HG02678 (cell line): ENCODE measurements at regions not wholly inside any gene's neighbourhood (a gene's known extent, or its start where the extent isn't known, plus 50 kb on each side); places are given as distances from the start of the nearest gene placed in this dataset.

Experiments used
- ATAC-seq: cut with Tn5 transposase; IDR thresholded peaks from one replicate; pipeline ENCODE4 v1.9.1; 2021; ENCODE audit warnings: mild to moderate bottlenecking, moderate library complexity; ENCODE audit not compliant: unreplicated experiment

DNA sequence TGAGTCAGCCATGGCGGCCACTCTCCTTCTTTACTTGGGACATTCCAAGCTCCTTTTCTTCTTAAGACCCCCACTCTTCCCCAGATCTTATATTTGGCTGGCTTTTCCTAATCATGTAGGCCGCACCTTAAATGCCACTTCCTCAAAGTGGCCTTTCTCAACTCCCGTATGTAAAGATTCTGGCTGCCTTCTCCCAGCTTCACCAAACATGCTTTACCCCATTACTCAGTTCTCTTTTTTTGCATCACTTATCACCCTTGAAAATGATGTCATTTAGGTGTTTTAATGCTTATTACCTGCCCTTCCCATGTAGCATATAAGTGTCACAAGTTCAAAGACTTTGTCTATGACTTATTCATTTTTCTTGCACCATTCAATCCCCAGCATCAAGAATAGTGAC is 810.1 kb upstream of the CELF2 start:
- no peak for ATAC-seq

DNA sequence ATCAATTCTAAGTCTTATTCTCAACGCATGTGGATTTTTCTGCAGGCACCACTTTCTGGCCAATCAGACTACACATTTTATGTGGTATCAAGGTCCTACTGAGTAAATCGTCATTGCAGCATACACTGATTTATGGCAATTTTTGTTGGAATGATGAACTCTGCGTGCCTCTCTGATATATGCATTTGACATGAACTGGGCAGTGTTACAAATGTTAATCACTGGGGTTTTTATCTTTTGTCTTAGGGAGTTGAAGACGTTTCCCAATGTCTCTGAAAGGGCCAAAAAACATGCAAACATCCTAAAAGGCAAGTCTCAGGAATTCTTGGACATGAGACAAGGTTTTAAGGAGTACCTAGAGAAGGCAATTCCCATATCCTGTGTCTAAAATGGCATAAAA is 809.5 kb upstream of the CELF2 start:
- ATAC-seq, result no peak

DNA sequence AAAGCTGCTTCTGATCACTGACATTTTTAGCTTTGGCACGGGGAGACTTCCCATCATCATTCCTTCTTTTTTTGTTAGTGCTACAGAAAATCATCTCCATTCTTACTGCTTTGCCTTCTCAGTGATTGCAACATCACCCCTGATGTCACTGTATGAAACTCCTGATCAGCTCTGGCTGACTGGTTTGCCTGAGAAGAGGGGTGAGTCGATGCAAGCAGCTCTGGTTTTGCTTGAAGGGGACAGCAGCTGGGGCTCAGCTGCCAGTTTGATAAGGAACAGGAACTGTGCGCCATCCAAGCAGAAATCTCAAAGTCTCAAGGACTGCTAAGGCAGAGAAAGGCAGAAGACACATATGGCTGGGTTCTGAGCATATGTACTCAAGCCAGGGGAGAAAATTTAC is 808.5 kb upstream of the CELF2 start:
- ATAC-seq, result no peak

DNA sequence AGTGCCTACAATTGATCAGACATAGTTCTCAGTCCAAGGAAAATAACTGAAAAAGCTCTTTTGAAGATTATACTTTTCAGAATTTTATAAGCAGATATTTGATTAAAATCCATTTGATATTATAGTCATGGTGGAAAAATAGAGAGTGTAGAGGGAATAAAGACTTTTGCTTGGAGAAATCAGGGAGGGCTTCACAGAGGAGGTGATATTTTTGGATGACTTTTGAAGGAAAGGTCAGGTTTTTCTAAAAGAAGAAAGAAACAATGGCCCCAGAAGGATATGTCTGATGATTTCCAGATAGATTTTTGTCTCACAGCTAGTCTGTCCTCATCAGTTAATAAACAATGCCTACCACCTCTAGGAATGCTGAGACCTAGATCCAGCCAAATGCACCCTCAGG is 806.3 kb upstream of the CELF2 start:
- no peak for ATAC-seq

DNA sequence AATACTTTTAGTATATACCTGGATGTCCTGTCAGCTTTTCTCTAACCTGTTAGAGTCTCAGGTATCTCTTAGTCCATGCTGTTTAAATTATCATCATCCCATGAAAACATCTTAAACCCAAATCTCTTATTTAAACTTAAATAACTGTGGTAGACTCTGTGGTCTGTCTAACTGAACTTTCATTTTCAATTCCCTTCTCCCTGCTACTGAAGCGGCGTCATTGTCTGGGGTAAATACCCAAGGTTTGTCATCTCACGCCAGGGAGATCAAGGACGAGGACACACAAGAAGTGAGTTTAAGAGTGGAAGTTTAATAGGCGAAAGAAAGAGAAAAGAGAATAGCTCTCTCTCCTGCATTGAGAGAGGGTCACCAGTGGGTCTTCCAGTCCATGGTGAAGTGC is 804.4 kb upstream of the CELF2 start:
- ATAC-seq, result no peak

DNA sequence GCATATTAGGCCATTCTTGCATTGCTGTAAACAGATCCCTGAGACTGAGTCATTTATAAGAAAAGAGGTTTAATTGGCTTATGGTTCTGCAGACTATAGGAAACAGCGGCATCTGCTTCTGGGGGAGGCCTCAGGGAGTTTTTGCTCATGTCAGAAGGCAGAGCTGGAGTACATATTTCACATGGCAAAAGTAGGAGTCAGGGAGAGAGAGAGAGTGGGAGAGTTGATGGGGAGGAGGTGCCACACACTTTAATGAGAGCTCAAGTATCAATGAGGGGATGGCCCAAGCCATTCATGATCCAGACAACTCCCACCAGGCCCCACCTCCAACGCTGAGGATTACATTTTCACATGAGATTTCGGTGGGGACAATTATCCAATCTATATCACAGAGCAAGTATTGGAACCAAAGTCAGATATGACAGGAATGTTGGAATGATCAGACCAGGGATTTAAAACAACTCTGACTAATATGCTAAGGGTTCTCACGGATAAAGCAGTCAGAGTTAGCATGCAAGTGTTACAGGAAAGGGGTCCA is 795.3 kb upstream of the CELF2 start:
- no peak for ATAC-seq

DNA sequence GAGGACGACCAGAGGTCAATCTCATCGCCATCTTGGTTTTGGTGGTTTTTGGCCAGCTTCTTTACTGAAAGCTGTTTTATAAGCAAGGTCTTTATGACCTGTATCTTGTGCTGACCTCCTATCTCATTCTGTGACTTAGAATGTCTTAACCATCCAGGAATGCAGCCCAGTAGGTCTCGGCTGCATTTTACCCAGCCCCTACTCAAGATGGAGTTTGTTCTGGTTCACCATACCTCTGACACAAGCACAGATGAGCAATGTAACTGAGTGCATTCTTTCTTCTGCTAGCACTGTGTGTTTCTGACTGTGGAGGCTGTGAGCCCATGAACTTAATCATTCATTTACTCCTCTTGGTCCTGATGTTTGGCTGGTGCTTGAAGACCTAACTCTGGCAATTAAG is 794.5 kb upstream of the CELF2 start:
- ATAC-seq, result no peak

DNA sequence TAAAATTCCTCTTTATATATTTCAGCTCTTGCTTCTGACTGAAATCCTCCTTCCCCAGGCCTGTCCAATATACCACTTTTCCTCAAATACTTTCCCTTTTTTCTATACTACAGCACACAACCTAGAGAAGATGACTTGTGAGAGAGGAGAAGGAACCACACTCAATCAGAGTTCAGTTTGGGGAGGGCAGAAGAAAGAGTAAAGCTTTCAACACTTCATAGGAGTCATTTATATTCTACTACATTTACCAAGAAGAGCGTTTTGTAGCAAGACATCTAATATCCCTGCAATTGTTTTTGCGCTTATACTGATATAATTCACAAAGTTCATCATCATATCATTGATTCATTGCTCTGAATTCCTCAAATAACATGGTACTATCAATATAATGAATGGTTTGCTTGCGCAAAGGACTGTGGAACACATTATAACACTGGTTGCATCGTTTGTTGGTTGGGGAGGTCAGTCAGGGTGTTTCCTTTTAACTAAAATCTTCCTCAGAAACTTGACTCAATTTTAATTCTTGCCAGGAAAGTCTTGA is 792.5 kb upstream of the CELF2 start:
- no peak for ATAC-seq

DNA sequence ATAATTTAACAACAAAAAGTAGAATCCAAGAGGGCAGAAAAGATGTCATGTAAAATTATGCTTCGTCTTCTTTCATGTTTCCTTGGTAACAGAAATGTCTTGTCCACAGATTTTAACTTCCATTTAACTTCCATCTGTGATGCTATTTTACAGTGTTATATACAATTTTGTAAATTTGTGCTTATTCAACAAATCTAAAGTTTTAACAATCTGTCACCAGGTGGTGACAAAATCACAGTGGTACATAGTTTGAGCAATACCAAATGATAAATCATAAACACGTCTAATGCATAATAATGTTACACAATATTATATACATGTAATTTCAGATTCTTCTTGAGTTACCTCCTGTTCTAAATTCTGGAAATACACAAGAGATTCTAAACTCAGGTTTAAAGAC is 784.4 kb upstream of the CELF2 start:
- ATAC-seq, result no peak

DNA sequence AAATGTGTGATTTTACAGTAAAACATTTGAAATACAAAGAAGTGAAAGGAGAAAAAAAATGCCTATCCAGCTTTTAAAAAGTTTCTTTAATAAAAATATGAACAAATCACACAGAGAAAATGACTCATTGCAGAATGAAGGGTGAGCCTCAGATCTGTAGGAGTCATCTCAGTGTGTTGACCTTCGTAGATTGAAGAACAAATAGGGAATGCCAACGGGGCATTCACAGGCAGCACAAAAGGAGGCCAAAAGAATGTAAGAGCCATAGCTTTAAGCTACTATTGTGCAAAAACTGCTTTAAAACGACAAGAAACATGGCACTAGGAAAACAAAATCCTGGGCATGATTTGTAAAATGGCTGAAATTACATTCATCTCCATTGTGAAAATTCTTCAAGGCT is 782.7 kb upstream of the CELF2 start:
- ATAC-seq, result no peak

DNA sequence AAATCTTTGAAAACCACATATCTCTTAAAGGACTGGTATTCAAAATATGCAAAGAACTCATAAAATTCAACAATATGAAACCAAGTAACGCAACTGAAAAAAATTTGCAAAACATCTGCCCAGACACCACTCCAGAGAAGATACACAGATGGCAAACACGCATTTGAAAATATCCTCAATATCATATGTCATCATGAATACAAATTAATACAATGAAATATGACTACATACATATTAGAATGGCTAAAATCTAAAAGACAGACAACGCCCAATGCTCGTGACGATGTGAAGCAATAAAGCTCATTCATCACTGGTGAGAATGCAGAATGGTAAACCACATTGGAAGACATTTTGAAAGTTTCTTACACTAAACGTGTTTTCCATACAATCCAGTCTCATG is 770.1 kb upstream of the CELF2 start:
- no peak for ATAC-seq

DNA sequence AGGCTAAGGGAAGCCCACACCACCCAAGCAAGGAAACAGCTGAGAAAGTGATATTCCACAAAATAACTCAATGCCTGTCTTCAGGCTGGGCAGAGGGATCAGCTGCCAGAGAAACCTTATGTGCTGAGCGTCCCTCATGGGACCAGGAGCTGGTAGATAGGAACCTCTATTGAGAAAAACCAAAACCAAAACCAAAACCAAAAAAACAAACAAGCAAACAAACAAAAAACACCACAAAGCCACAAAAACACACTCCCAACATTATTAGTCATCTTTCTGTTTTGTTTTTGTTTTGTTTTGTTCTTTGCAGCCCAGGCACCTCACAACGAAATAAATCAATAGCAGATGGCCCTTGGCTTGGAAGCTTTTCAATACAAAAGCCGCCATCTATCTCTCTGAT is 760.8 kb upstream of the CELF2 start:
- ATAC-seq, result no peak

DNA sequence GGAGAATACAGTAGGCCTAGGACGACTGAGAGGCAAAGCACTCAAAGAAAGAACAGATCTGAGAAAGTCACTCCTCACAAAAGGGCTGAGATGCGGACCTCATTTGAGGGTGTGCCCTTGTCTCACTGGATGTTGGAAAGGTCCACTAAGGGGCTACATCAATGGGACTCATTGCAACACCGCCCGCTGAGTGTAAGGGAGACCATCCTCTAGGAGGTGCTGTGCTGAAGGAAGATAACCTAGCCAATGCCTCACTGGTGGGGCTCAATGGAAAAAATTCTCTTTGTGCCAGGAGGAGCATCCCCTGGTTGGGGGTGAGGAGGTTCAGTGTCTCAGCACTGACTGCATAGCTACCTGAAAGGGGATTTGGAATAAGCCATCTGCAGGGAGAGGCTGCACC is 758.7 kb upstream of the CELF2 start:
- no peak for ATAC-seq

DNA sequence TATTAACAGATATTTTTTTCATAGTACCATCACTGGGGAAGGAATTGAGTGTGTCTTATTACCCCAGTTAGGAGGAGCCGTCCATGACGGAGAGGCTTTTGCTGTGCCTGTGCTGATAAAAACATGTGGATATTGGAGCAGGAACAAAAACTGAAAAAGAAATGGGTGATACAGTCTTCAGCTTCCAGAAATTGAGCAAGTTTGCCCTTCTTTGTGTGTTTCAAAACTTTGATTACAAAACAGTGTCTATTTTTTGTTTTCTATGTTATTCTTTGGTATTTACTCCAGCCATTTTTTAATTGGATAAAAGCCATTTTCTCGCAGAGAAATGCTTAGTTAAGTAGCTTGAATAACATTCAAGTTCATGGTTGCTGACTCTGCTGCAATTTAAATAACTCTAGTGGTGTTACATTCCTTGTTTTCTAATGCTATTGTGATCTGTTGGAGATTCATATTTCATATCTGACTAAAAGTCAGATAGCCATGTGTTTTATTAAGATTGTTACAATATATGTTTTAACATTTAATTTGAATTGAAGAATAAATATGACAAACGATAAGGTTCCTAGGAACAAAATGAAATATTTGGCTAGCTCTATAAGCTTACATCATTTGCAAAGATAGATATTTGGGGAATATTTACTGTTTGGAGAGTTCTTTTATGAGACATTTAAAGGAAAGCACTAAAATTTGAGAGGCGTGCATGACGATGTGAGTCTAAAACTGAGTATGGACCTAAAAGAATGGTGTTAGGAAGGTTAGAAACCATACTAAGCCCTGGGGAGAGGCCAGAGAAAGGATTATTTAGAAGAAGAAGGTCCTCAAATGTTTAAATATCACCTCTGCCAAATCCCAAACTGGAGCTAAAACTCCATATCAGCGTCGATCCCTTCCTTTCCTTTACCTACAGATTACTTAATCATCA is 747.3 kb upstream of the CELF2 start:
- ATAC-seq, result no peak

DNA sequence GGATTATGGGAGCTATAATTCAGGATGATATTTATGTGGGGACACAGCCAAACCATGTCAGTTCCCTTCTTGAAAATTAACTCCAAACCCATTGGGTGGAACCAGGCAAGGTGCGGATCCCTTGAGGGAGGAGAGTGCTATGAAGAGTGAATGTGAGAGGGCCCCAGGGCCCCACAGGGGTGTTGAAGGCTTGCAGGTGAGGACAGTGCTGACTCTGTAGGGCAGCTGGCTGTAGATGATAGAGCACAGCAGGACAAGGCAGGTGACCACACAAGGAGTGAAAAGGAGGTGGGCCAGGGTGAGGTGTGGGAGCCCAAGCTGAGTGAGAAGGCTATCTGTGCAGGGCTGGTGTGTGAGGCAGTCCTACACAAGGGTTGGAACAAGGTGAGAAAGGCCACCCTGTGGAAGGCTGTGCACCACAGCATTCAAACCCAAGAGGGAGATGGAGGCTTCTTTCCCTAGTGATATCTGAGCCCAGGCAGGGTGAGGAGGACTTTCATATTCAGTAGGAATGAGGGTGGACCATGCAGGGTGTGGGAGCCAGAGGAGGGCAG is 746.0 kb upstream of the CELF2 start:
- no peak for ATAC-seq

DNA sequence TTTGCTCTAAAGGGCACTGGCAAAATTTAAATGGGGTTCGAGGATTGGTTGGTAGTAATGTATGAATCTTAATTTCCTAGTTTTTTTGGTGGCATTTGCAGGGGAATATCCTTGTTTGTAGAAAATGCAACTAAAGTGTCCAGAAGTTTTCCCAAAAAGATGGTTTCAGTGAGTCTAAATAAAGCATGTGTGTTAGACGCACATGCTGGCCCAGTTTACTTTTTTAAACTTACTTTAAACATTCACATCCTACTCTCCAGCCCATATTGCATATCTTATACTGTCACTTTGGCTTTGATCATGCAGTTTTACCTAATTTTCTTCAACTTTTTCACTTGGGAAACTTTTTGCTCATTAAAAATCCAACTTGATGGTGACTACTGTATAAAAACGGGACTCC is 744.0 kb upstream of the CELF2 start:
- ATAC-seq, result no peak

DNA sequence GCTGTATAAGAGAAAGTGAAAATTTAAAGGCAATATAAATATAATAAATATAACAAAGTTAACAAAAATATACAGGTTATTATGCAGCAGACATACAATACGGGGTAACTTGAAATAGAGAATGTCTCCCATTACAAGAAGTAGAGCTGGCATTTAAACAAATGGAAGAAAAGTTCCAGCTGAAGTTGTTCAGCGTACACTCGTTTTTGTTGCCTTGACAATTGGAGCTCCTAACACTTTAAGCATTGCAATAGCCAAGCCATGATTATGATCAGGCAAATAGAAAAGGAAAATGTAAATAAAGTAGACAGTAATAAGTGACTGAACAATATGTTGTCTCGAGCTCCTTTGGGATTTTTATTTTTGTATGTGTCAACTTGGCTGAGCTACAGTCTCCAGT is 737.8 kb upstream of the CELF2 start:
- ATAC-seq, result no peak

DNA sequence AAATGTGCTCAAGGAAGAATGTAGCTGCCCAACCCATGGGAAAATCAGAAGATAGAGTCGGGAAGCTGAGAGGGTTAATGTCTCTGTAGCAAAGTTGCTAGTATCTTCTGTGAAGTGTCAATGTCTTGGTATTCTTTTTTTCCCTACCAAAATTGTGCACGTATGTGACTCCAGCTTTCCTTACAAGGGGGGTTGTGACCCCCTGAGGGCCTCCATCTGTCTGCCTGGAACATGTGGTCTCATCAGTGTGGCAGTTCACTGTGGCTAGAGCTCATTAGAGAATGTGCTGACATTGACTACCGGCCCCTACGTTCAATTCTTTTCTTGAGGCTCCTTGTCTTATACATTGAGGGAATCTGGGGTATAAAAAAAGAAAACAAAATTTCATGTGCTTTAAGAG is 725.2 kb upstream of the CELF2 start:
- ATAC-seq, result no peak

DNA sequence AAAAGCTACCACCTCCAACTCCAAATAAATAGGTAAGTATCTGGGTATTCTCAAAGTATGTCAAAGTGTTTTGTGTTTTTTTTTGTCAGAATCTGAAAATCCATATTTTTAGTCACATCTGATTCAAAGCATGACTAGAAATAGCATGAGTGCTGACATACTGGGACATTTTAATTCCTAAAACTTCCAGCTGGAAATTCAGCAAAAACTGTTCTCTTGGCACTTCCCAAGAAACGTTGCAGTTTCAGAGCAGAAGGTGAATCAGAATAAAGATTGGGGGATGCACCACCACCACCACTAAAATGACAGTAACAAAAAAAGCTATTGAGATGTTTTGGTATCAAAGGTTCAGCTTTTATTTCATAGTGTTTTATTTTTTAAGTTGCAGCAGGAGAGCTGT is 724.6 kb upstream of the CELF2 start:
- no peak for ATAC-seq

DNA sequence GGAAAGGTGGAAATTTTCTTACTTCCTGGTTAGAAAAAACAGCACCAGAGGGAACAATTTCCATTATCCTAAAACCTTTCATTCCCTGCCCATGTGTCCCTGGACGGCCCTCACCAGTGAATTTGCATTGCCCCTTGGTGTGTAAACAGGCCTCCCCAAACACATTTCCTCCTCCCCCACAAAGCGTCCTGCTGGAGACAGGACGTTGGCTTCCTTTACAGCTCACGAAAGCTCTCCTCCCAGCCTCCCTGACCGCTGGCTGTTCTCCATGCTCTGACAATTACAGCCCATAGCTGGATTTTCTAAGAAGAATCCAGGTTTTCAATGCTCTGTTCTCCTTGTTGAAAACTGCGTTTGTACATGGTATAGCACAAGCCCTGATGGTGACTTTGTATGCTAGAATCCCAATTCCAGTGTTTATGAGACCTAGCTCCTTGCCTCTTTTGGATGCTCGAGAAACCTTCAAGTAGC is 724.2 kb upstream of the CELF2 start:
- no peak for ATAC-seq

DNA sequence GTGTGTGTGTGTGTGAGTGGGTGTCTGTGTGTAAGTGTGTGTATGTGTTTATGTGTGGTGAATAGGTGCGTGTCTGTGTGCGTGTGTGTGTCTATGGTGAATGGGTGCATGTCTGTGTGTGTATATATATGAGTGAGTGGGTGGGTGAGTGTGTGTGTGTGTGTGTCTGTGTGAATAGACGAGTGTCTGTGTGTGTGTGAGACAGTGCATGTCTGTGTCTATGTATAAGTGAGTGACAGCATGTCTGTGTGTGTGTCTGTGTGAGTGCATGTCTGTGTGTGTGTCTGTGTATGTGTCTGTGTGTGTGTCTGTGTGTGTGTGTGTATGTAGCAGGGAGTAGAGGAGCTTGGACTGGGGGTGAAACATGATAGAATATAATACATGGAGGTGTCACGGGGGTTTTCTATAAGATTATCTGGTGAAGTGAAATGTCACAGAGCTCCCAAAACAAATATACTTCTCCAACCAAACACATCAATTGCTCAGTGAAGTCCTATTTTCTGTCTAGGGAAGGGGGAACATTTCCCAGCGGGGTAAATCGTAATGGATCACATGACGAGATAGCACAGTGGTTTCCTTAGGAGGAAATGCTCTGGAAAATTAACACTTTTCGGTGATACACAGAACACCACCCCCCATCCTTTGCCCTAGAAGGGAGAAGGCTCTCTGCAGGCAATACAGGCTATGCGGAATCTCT is 723.3 kb upstream of the CELF2 start:
- ATAC-seq, result no peak
